GM19395 (cell line): ENCODE measurements at regions not wholly inside any gene's neighbourhood (a gene's known extent, or its start where the extent isn't known, plus 50 kb on each side); places are given as distances from the start of the nearest gene placed in this dataset.
A peak's percentile ranks its signal among the peaks of the same experiment; 100 is the strongest.

Experiments
- ATAC-seq: cut with Tn5 transposase; IDR thresholded peaks from one replicate; pipeline ENCODE4 v1.9.1; 2021; ENCODE audit warnings: mild to moderate bottlenecking, moderate library complexity; ENCODE audit not compliant: unreplicated experiment

DNA sequence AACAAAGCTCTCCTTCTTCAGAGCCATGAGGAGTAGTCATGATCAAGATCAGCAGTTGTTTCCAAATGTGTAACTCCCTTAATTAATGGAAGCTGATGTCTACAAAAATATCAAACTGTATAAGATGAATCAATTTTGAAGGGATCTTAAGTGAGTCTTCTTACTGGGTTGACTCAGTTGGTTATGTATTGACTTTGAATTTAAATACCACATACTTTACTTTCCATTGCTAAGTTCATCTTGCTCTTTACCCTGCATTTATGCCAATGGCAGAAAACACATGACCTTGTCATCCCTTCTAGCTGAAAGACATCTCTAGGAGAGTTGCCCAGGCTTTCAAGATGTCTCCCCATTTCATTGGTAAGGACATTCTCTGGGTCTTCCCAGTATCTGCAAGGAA, 123.2 kb upstream of the STMND1 start:
- no peak for ATAC-seq

DNA sequence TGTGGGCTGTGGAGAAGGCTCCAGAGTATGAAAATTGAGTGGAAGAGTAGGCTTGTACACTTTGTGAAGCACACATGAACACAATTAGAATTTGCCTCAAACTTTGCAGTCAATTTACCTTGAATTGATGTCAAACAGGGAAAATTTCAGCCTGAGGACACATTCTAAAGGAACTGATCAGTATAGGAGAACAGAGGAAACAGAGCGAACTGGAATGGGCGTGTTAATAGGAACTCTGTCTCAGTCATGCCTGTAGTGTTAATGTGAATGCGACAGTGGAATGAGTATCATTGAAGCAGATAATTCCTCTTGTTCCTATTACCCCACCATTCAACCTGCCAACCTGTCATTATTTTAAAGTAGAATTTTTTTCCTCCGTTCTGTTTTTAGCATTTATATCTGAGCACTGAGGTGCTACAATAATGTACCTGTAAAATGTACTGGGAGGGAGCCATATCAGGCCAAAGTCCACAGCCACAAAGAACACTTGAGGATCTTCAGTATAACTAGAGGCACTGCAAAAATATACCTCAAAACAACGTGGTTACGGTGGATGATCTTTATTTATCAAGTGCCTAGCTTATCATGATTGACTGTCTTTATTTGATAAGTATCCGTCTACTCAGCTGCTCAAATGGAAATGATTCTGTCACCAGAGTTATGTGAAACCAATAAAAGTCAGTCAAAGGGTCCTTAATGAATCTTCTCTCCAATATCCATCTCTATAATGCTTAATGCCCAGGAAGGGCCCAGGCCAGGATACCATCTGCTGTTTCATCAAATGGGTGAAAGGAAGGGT, 125.3 kb upstream of the STMND1 start:
- no peak for ATAC-seq

DNA sequence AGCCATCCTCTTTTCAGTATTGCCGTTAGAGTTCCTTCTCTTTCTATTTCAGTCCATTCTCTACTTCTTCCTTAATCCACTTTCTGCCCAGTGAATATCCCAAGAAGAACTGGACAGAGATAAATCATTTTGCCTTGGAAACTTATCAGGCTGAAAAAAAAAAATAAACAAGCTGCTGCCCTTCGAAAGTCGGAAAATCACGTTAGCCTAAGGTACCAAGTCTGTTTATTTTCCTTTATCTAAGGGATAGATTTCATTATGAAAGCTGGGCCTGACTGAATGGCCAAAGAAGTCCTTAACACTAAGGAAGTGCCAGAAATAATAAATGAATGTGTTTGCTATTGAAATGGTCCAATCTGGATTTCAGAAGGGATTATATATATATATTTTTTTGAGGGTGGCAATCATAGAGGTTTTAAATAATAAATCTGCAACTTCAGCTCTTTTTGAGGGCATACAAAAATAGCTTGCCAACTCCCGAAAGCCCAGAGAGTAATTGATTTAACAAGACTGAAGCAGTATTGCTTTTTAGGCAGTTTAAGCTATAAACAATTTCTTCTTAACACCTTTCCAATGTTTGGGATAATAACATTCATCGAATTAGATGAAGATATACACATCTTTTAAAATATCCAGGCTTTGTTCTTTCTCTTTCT, 127.0 kb upstream of the STMND1 start:
- ATAC-seq, result no peak

DNA sequence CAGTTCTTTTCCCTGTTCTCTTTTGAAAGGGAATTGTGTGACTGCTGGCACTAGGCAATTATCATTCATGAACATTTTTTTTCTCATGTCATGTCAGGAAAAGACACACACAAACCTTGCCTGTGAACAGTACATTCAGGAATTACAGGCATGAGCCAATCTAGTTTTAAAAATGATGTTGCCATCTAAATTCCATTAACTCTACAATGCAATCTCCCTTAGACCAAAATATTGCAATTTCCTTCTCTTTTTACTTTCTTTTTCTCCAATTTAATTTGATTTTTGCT, 127.5 kb upstream of the STMND1 start:
- ATAC-seq, result no peak

DNA sequence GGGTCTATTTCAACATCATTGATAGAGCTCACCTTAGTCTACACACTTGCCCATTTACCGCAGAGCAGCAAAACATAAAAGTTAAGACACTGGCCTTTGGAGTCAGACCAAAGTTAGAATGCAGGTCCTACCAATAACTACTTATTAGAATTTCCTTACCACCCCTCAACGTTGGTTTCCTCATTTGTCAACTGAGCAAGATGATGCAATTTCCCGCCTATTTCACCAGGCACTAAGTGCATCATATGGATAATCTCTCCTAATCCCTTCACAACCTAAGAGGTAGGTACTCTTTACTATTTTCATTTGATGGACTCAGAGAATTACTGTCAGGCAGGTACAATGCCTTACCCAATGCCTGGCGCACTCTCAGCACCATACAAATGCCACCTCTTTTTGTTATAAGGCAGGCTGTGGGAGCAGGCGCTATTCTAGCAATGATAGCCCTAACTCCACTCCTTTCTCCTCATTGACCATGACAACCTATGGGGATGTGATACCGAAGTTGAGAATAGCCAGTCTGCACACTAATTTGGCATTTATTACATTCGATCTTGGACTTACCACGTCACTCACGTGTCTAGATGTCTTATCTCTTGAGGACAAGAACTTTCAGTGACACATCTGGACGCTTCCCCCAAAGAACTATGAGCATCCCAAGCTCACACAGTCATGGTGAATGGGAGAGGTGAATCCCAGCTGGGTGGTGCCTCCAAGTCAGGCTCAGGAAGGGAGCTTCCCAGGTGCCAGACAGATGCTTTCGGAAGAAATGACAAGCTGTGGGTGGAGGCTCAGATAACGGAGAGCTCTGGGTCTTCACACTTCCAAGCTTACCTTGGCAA, 128.1 kb upstream of the STMND1 start:
- ATAC-seq, result no peak

DNA sequence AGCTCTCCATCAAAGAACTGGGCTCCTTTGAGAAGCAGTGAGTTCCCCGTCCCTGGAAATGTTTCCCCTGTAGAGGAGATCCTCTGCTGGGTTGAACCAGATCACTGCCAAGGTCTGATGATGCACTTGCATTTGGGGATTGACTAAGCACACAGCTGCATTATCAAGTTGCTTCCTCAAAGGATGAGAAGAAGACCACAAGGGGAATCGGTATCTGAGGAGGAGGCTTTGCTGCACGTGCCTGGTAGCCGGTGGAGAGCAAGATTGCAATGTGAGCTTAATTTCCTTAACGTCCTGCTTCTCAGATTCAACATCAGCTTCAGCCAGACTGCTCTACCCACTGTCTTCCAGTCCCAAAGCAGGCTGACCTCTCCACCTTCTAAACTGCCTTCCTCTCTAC, 128.8 kb upstream of the STMND1 start:
- no peak for ATAC-seq

DNA sequence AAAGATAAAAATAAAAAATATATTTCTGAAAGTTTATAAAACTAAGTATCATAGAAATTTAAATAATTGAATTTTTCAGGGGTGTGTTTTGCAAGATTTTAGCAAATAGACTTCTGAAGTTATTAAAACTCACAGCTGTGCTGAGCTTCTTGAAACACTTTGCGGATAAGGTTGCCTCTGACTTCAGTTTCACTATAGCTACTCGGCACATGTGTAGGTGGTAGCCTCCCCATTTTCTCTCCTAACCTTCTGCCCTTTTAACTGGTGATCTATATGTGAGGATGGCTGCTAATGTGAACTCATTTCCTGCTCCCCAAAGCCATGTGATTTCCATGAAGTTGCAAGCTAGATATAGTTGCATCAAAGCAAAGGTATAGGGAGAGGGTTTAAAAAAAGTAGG, 129.3 kb upstream of the STMND1 start:
- no peak for ATAC-seq

DNA sequence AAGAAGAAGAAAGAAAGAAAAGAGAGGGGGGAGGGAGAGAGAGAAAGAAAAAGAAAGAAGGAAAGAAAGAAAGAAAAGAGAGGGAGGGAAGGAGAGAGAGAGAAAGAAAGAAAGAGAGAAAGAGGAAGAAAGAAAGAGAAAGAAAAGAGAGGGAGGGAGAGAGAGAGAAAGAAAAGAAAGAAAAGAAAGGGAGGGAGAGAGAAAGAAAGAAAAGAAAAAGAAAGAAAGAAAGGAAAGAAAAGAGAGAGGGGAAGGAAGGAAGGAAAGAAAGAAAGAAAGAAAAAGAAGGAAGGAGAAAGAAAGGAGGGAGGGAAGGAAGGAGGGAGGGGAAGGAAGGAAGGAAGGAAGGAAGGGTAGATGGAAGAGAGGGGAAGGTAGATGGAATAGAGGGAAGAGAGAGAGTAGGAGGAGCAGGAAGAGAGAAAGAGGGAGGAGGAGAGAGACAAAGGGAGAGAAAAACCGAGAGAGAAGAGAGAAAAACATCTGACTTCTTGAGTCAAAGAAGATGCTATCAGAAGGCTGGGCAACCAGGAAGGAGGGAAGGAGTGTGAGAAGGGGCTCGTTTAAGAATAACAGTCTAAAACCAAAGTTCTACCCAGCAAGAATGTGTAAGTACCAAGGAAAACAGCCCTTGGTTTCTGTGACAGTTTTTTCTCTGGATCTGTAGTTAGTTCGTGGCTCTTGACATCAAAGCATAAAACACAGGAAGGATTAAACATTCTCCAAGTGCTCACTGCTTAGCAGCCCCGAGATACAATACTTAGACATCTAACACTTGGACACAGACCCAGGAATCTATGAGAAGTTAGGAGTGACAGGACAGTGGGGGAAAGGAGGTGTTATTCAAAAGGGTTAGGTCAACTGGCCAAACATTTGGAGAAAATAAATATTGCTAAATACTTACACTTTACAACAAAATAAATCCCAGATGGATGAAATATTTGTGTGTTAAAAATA, 131.9 kb upstream of the STMND1 start:
- ATAC-seq, result no peak

DNA sequence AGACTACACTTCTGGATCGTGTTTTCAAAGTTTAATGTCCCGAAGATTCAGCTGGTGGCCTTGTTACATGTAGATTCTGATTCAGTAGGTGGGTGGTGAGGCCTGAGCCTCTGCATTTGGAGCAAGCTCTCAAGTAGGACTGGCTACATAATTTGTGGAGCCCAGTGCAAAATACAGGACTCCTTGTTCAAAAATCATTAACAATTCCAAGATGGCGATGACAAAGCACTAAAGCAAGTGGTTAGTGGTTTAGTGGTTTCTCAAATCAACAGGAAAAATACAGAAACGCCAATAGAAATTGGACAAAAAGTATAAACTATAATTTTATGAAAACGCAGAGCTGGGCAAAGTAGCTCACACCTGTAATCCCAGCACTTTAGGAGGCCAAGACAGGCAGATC, 133.7 kb upstream of the STMND1 start:
- no peak for ATAC-seq

DNA sequence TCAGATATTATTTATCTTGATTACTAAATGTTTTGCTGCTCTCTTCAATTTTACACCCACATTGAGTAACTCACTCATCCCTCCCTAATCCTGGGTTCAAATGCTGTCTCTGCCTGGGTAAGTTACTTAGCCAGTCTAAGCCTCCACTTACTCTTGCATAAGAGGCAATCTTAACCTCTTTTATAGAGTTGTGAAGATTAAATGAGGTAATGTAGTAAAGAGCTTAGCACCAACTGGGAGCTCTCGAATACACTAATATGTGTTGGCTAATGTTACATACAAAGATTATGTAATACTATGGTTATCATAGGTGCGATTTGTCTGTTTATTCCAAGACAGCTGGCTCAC, 134.4 kb upstream of the STMND1 start:
- ATAC-seq, result no peak

DNA sequence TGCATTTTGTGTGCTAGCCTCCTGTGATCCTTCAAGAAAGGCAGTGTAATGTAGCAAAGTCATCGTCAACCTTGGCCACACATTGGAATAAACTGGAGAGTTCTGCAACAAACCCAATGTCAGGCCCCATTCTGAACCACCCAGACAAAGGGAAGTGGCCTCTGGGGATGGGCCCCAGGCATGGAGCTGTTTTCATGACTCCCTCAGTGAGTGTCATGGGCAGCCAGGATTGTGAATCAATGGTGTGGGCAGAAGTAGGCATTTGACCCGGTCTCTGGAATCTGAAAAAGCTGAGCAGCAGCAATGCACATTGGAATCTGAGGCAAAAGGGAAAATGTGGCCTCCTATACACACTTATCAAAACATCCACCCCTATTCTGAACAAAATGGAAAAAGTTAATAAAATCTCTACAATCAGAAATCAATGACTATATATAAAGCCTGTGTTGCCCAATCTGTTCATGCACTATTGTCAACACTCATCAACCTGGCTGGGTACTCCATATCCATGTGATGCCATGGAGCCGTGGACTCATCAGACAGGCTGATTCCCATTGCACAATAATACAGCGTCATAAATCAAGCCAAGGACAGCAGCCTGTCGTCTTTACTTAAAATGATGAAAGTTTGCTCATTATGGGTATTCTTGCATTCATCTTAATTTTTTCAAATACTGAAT, 134.9 kb upstream of the STMND1 start:
- no peak for ATAC-seq

DNA sequence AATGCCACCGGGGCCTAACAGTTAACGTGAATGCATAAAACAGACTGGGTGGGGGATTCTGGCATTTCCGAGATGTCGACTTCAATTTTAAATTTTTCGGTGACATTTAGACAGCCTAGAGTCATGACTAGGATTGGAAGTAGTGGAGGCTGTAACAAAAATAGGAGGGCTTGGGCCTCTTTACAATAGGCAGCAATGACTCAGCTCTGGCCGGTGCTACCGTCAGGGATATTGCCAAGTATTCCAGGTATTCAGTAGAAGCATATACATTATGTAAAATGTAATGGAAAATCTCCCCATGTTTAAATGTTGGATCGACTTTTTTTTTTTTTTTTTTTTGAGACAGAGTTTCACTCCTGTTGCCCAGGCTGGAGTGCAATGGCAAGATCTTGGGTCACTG, 136.2 kb upstream of the STMND1 start:
- no peak for ATAC-seq

DNA sequence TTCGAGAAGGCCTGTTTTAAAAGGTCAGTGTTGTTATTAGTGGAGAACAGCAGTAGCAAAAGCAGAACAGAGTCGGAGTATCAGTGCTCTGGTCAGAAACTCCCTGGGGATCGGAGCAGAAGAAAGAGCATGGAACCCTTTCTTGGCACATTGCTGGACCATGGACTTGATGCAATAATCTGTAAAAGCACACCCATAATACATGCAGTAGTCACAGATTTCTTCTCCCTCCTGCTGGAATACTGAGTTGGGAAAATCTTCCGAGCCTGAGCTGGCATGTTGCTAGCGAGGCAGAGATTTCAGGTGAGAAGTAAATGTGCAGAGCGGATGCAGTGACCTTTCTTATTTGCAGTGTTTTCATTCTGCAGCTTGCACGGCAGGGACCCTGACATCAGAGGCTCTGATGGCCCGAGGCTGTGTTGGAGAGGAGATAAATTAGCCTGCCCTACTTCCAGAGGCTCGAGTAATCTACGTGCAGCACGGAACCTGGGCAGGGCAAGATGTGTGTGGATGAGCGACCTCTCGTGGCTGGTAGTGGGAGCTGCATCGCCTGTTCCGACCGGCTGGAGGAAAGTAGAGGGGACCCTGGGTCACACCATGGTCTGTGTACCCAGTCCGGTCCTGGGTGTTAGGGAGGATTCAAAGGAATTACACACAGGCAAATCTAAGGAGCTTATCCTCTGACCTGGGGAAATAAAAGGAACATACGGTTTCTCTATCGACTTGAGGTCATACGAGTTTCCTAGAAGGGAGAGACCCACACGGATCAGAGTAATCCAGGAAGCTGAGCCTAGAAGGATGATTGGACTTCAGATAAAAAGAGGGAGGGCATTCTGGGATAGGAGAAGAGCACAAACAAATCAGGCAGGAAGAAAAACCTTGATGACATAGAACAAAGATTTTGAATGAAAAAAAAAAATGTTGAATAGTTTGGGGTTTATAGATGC, 137.0 kb upstream of the STMND1 start:
- peak; percentile 91 for ATAC-seq

DNA sequence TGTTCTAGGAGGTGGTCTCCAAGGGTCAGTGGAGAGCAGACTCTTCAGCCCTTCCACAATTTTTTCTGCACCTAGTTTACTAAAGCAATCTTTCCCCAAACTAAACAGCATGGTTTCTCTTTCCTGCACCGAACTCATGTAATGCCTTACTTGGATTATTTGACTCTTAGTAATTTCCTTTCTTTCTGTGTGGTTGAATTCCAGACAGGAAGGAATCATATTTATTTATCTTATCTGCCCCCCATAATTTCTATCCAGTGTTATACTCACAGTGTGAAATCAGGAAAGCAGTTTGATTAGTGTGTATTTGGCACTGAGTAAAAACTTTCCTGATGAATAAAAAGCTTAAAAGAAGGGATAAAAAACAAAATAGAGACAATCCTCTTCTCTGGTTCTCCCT, 140.3 kb upstream of the STMND1 start:
- no peak for ATAC-seq

DNA sequence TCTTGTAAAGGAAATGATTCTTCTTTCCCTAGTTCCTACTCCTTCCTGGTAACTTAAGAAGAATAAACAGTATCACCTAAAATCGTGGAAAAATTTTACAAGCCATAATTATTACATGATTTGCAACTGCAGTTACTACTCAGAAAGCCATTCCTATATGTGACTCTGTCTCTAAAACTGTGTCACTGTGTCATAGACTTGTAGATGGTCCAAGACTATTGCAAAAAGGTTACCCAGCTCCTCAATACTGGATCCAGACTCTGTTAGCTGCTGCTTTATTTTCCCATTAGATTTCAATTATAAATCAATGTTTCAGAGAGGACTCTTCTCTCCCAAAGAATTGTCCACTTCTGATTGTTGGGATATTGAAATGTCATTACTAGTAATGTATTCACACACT, 142.1 kb upstream of the STMND1 start:
- no peak for ATAC-seq

DNA sequence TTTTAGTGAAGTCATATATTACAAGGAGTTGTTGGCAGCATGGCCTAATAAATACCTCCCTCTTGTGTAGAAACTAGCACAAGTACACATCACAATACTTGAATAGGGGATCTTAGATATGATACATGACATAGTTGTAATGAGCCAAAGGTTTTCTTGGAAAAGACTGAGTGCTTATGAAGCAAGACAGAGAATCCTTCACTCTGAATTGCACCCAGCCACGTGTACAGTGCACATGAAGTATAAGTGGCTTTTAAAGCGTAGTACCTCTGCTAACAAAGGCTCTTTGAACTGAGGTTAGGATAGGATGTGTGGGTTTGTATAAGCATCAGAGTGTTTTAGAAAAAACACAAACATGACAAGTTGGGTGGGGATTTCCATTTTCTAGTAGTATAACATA, 145.5 kb upstream of the STMND1 start:
- ATAC-seq, result no peak

DNA sequence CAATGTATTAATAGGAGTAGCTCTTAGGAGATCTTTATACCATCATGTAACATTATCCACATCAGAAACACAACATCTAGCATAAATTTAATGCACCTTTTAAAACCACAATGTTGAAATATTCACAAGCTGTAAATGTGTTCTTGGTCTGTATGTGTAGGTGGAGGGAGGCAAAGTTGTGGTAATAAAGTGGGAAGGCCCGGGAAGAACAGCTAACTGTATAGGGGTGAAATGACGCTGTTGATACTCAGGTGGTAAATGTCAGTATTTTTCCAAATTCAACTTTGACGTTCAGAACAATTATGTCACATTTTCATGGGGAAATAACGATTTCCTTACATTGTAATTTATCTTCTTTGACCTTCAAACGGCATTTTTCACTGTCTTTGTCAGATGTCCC, 146.0 kb upstream of the STMND1 start:
- ATAC-seq, result no peak

DNA sequence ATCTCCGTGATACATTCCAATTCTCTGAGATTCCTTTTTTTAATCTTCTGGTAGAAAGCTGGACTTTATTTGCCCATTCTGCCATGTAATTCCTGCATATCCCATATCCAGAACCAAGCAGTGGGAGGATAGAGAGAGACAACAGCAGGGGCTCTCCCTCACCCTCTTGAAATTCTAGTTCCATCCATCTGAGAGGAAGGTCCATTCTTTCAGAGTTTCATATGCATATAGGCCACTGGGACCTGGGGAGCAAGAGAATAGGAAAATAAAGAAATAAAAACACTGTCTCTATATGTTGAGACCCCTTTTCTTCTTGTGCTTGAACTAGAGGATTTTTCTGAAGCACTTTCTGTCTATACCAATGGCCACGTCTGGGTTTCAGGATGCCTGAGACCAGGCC, 147.9 kb upstream of the STMND1 start:
- ATAC-seq, result no peak

DNA sequence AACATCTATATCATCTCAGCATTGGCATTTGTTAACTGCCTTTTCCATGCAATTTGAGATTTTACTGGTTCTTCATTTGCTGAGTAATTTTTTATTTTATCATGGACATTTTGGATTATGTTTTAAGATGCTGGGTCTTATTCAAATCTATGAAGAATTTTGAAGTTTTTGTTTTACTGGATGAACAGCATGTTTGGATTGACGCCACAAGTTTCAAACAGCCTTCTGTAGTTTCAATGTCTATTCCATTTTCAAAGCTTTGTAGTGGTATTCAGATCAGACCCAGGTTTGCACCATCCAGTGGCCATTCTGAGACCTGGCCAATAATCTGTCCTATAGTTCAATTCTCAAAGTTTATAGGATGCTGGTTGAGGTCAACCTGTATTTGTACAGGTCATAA, 148.4 kb upstream of the STMND1 start:
- ATAC-seq, result no peak
